GM13977 (cell line): ENCODE measurements at regions not wholly inside any gene's neighbourhood (a gene's known extent, or its start where the extent isn't known, plus 50 kb on each side); places are given as distances from the start of the nearest gene placed in this dataset.

Experiments
- DNase-seq: peaks from one replicate; pipeline ENCODE4 v3.0.0; 2012; ENCODE audit warnings: low spot score
- in situ Hi-C: fragments of 300-500 bp; cut with MboI; formaldehyde crosslinking; loops from one replicate; pipeline ENCODE4 v1.12.0; 2022; ENCODE audit warnings: low sequenced_read_pairs, low pct_unique_long_range_greater_than_20kb, mixed read lengths, inconsistent platforms; ENCODE audit not compliant: unreplicated experiment
- TF ChIP-seq, protein P1 (sequence below): IDR thresholded peaks from 2 replicates; pipeline ENCODE4 v1.5.1; 2012; ENCODE audit warnings: mild to moderate bottlenecking, control low read depth; ENCODE audit not compliant: insufficient read depth; ENCODE audit errors: extremely low read depth, missing control alignments

- TF ChIP-seq, protein P1, sequence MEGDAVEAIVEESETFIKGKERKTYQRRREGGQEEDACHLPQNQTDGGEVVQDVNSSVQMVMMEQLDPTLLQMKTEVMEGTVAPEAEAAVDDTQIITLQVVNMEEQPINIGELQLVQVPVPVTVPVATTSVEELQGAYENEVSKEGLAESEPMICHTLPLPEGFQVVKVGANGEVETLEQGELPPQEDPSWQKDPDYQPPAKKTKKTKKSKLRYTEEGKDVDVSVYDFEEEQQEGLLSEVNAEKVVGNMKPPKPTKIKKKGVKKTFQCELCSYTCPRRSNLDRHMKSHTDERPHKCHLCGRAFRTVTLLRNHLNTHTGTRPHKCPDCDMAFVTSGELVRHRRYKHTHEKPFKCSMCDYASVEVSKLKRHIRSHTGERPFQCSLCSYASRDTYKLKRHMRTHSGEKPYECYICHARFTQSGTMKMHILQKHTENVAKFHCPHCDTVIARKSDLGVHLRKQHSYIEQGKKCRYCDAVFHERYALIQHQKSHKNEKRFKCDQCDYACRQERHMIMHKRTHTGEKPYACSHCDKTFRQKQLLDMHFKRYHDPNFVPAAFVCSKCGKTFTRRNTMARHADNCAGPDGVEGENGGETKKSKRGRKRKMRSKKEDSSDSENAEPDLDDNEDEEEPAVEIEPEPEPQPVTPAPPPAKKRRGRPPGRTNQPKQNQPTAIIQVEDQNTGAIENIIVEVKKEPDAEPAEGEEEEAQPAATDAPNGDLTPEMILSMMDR, result no peak
- in situ Hi-C loops, result no loop called here
- no peak for DNase-seq
These were observed 460.7 kb downstream of the MTX2 start for GRCh38 chr2:176729706-176730569.

- no peak for DNase-seq
- TF ChIP-seq, protein P1, result no peak
- in situ Hi-C loops, result no loop called here
These were observed 463.5 kb downstream of the MTX2 start for GRCh38 chr2:176732780-176733179.

GRCh38 chr2:176733698-176734430 lies 464.6 kb downstream of the MTX2 start:
- in situ Hi-C loops, result no loop called here
- TF ChIP-seq, protein P1, result no peak
- no peak for DNase-seq

DNA sequence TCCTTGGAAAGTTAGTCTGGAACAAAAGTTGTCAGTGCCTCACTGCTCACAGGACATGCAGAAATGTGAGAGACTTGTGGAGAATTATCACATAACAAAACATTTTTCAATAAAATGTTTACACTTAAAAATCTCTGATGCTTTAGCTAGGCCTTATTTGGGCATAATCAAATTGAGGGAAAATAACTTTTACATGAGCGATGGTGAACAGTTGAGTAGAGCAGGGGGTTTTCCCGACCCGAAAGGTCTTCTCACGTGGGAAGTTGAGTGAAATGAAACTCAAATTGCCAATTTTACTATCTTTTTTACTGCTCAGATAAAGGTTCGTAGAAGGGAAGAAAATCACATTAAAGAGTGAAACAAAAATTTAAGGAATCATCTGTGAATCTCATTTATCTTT lies 465.6 kb downstream of the MTX2 start:
- TF ChIP-seq, protein P1, result no peak
- in situ Hi-C loops, result no loop called here
- no peak for DNase-seq

DNA sequence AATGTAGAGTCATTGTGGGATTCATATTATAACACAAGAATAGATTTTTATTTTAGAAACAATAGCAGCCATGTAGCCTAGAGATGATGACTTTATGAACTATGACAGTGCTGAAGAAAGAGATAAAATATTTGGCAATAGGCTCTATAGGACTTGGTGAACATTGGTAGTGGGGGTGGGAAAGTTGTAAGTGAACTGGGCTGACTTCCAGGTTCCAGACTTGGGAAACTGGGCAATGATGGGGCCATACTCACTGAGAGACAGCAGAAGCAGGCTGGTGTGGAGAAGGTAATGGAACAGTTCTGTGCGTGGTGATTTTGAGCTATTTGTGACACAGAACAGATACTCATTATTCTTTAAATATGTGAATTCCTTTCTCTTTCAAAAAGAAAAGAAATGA lies 470.3 kb upstream of the HNRNPA3 start:
- in situ Hi-C loops, result no loop called here
- TF ChIP-seq, protein P1, result no peak
- DNase-seq, result no peak

- in situ Hi-C loops, result no loop called here
- DNase-seq, result no peak
- TF ChIP-seq, protein P1, result no peak
These were observed 468.9 kb upstream of the HNRNPA3 start for GRCh38 chr2:176743671-176744070.
